Eye (tissue), 1 donor: ENCODE measurements at regions not wholly inside any gene's neighbourhood (a gene's known extent, or its start where the extent isn't known, plus 50 kb on each side); places are given as distances from the start of the nearest gene placed in this dataset.

Source experiments
- DNase-seq: peaks from one replicate; pipeline ENCODE4 v3.0.0-alpha.2; 2015

GRCh38 chr10:91576096-91576545 lies 56.8 kb downstream of the PPP1R3C start:
- DNase-seq, result no peak

DNA sequence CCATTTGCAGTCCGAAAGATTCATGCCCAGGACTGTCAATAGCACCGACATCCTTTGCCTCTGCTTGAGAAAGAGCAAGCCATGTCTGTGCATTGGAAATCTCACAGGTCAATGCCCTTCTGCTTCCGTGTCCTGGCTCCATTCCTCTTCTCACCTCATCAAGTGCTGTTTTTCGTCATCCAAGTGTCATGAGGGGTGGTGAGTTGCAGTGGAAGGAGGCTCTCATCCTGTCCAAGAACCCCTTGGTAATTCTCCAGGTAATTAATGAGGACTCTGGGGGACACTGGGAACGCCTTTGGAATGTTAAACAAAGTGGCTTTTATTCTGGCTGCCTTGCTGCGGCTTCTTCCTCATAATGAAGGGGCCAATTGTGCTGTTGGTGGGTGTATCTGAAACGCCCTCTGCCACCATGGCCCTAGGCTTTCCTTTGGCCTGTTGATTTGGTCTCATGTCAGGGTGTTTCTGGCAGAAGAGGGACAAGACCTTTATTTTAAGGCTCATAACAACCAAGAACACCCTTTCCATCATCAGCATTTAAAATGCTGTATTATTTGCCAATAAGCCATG lies 57.7 kb downstream of the PPP1R3C start:
- DNase-seq, result peak; percentile 36

DNA sequence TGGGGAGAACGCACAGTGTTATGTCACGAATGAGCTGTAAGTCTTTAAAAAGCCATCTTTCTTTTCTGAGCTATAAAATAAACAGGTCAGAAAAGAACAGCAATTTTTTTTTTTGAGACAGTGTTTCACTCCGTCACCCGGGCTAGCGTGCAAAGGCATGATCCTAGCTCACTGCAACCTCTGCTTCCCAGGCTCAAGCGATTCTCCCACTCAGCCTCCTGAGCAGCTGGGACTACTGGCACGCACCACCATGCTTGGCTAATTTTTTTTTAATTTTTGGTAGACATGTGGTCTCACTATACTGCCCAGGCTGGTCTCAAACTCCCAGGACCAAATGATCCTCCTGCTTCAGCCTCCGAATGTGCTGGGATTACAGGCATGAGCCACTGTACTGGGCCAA lies 58.6 kb downstream of the PPP1R3C start:
- DNase-seq, result no peak

DNA sequence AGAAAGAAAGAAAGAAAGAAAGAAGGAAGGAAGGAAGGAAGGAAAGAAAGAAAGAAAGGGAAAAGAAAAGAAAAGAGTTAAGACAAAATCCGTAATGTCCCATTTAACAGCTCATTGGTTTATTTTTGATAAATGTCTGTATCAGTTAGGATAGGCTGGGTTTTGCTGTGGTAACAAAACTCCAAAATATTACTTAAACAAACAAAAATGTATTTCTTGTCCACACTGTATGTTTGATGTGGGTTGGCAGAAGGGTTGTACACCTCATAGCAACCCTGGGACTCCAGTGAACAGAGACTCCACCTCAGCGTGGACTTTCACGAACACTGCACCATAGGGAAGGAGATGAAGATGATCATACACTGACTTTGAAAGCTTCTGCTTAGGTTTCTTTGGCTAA lies 59.6 kb downstream of the PPP1R3C start:
- DNase-seq, result no peak

DNA sequence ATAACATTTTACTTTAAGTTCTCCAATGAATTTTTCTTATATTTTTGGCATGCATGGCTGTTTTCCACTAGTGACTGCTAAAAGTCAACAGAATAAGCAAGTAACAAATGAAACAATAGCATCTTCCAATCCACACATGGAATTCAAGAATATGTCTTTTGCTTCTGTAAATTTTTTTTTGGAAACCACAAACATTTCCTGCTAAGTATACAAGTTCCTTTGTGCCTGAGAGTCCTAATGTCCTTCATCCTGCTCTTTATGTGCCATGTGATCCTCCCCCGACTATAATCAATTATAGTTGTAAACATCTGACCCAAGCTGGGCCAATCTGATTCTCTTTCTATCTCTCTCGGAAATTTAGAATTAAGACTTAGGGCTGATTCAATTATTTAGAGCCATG lies 61.2 kb downstream of the PPP1R3C start:
- DNase-seq, result no peak

GRCh38 chr10:91570220-91570619 lies 62.7 kb downstream of the PPP1R3C start:
- DNase-seq, result no peak

GRCh38 chr10:91569522-91569921 lies 63.3 kb downstream of the PPP1R3C start:
- DNase-seq, result no peak

- no peak for DNase-seq
These were observed 65.1 kb downstream of the PPP1R3C start for GRCh38 chr10:91567815-91568214.

DNA sequence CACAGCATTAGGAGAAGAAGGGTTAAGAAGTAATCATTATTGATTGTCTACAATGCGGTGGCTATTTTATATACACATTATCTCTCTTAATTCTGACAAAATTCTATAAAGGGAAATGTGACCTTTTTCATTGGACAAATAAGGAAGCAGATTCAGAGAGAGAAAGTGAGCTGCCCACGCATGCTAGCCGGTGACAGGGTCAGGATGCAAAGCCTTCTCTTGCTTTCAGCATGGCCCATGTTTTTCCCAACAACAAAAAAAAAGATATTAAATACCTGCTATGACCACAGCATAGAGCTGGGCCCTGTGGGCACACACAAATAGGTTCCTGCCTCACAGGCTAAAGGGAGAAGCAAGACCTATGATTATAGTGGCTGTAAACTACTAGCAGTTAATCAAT lies 66.8 kb downstream of the PPP1R3C start:
- no peak for DNase-seq

- no peak for DNase-seq
These were observed 67.6 kb downstream of the PPP1R3C start for GRCh38 chr10:91565226-91565625.

DNA sequence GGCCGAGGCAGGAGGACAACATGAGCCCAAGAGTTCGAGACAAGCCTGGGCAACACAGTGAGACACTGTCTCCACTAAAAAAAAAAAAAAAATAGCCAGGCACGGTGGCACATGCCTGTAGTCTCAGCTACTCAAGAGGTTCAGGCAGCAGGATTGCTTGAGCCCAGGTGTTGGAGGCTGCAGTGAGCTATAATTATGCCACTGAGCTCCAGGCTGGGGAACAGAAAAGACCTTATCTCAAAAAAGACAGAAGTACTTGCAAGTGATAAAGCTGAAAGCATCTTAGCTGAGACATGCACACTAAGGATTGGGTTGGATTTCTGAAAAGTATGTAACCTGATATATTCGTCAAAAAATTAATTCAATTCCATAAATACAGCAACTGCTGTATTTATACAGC lies 68.4 kb downstream of the PPP1R3C start:
- DNase-seq, result no peak
